Keratinocyte (primary cell): ENCODE measurements at regions not wholly inside any gene's neighbourhood (a gene's known extent, or its start where the extent isn't known, plus 50 kb on each side); places are given as distances from the start of the nearest gene placed in this dataset.

ENCODE experiments used
- DNase-seq: peaks from one replicate; pipeline ENCODE4 v3.0.0-alpha.2; 2011; ENCODE audit warnings: low read depth, missing footprints, low spot score
- FAIRE-seq: peaks from 2 replicates; lab custom pipeline; 2011; peaks lifted over from hg19 to GRCh38; lab: Jason Lieb, UNC
- H2AFZ ChIP-seq: 2 replicates; pipeline ENCODE4 v1.6.0; 2012; ENCODE audit warnings: low read length, control low read depth, inconsistent platforms; ENCODE audit not compliant: control insufficient read depth
- H3K27ac ChIP-seq: 2 replicates; pipeline ENCODE4 v1.5.1; 2011; ENCODE audit warnings: low read length; ENCODE audit not compliant: control insufficient read depth, insufficient read depth
- H3K27me3 ChIP-seq: 3 replicates; pipeline ENCODE4 v1.6.0; 2011; ENCODE audit warnings: low read length; ENCODE audit not compliant: control insufficient read depth, insufficient read depth; ENCODE audit errors: extremely low read depth
- H3K36me3 ChIP-seq, 2 experiments: 2 replicates in 1 of 2; 3 replicates in 1 of 2; pipeline ENCODE4 v1.5.1; 2011; ENCODE audit warnings: low read length in 2 of 2, mild to moderate bottlenecking in 1 of 2; ENCODE audit not compliant: control insufficient read depth in 2 of 2, insufficient read depth in 2 of 2; ENCODE audit errors: extremely low read depth in 1 of 2
- H3K4me1 ChIP-seq: 3 replicates; pipeline ENCODE4 v1.5.1; 2011; ENCODE audit warnings: low read length; ENCODE audit not compliant: control insufficient read depth, insufficient read depth; ENCODE audit errors: extremely low read depth
- H3K4me2 ChIP-seq: 3 replicates; pipeline ENCODE4 v1.6.0; 2011; ENCODE audit warnings: low read depth, low read length; ENCODE audit not compliant: control insufficient read depth, insufficient read depth; ENCODE audit errors: extremely low read depth
- H3K4me3 ChIP-seq, 3 experiments: fragments of 200-600 bp in 1 of 3; sonication (generic) in 1 of 3; 2 replicates in 2 of 3; 3 replicates in 1 of 3; pipeline ENCODE4 v1.5.1; 2011 to 2016; ENCODE audit warnings: low read length in 3 of 3, mild to moderate bottlenecking in 3 of 3, control low read depth in 2 of 3, inconsistent platforms in 1 of 3, low read depth in 1 of 3, mixed read lengths in 1 of 3, mixed run types in 1 of 3, moderate library complexity in 1 of 3; ENCODE audit not compliant: control insufficient read depth in 2 of 3, insufficient read depth in 2 of 3; ENCODE audit errors: extremely low read depth in 1 of 3
- H3K79me2 ChIP-seq: 2 replicates; pipeline ENCODE4 v1.6.0; 2012; ENCODE audit warnings: low read length; ENCODE audit not compliant: control insufficient read depth, insufficient read depth
- H3K9ac ChIP-seq: 3 replicates; pipeline ENCODE4 v1.6.0; 2011; ENCODE audit warnings: low read length; ENCODE audit not compliant: control insufficient read depth, insufficient read depth; ENCODE audit errors: extremely low read depth
- H3K9me1 ChIP-seq: 3 replicates; pipeline ENCODE4 v1.6.0; 2011; ENCODE audit warnings: low read length; ENCODE audit not compliant: control insufficient read depth, insufficient read depth; ENCODE audit errors: extremely low read depth
- H3K9me3 ChIP-seq: 2 replicates; pipeline ENCODE4 v1.5.1; 2012; ENCODE audit warnings: low read depth, low read length; ENCODE audit not compliant: control insufficient read depth
- H4K20me1 ChIP-seq: 3 replicates; pipeline ENCODE4 v1.6.0; 2011; ENCODE audit warnings: low read length; ENCODE audit not compliant: control insufficient read depth, insufficient read depth; ENCODE audit errors: extremely low read depth
- CTCF ChIP-seq, 3 experiments: IDR thresholded peaks in 1 of 3; conservative IDR thresholded peaks in 1 of 3; optimal IDR thresholded peaks in 1 of 3; 2 replicates in 2 of 3; 3 replicates in 1 of 3; pipeline versions ENCODE3 to v1.5.1; 2011; ENCODE audit warnings: low read length in 3 of 3, mild to moderate bottlenecking in 3 of 3, moderate library complexity in 2 of 3, control low read depth in 1 of 3, inconsistent platforms in 1 of 3; ENCODE audit not compliant: insufficient read depth in 2 of 3; ENCODE audit errors: extremely low read depth in 1 of 3
- EZH2 ChIP-seq: IDR thresholded peaks from one replicate; pipeline ENCODE4 v1.6.1; 2012; ENCODE audit warnings: inconsistent platforms, mild to moderate bottlenecking, low read length, moderate library complexity
- dilution Hi-C: fragments of 300-500 bp; cut with MboI; formaldehyde crosslinking; loops from one replicate; pipeline ENCODE4 v1.7.0; 2020; ENCODE audit warnings: low sequenced_read_pairs; ENCODE audit not compliant: extremely low pct_ligation_motif_present

- Histone ChIP-seq H3K79me2 (no peaks in the 10 kb centered on the region), H3K4me3 (no peak overlapping the region), H3K4me2 (no peak overlapping the region), H3K36me3 (no peaks in the 10 kb centered on the region), H3K9me3 (no peaks in the 10 kb centered on the region), H3K9me1 (no peaks in the 10 kb centered on the region), H4K20me1 (no peaks in the 10 kb centered on the region), H3K27me3 (no peaks in the 10 kb centered on the region), H3K4me1 (no peaks in the 10 kb centered on the region), H3K9ac (no peak overlapping the region), H3K27ac (no peak overlapping the region), H2AFZ (no peak overlapping the region)
- FAIRE-seq: no peak
- no peak for DNase-seq
- TF ChIP-seq EZH2: no peak
- TF ChIP-seq CTCF (optimal IDR thresholded peaks at IDR 0.05 in 1 of 3, IDR thresholded peaks at IDR 0.05 in 1 of 3, conservative IDR thresholded peaks at IDR 0.05 in 1 of 3; ENCODE audit: extremely low read depth in 1 of 3, insufficient read depth in 2 of 3, low read length in 3 of 3): no peak
- dilution Hi-C loops: no loop called here
Measured at GRCh38 chr2:226286916-226287315, 512.7 kb downstream of the IRS1 start.

- Histone ChIP-seq H3K27me3 (no peaks in the 10 kb centered on the region), H3K9me3 (no peaks in the 10 kb centered on the region)
- FAIRE-seq: no peak
Measured at GRCh38 chr2:226283796-226284195, 515.8 kb downstream of the IRS1 start.

More at GRCh38 chr2:226283796-226284195, 515.8 kb downstream of the IRS1 start:
- H3K9ac ChIP-seq: no peak overlapping the region
- no peaks in the 10 kb centered on the region for H3K9me1 ChIP-seq
- no peaks in the 10 kb centered on the region for H3K36me3 ChIP-seq
- H3K4me1 ChIP-seq: no peaks in the 10 kb centered on the region
- H3K4me3 ChIP-seq: no peak overlapping the region
- TF ChIP-seq EZH2 (no peak), CTCF (optimal IDR thresholded peaks at IDR 0.05 in 1 of 3, IDR thresholded peaks at IDR 0.05 in 1 of 3, conservative IDR thresholded peaks at IDR 0.05 in 1 of 3; ENCODE audit: extremely low read depth in 1 of 3, insufficient read depth in 2 of 3, low read length in 3 of 3) (no peak)
- dilution Hi-C loops: no loop called here
- no peaks in the 10 kb centered on the region for H3K79me2 ChIP-seq
- no peak overlapping the region for H3K4me2 ChIP-seq
- H4K20me1 ChIP-seq: no peaks in the 10 kb centered on the region
- no peak overlapping the region for H3K27ac ChIP-seq
- H2AFZ ChIP-seq: no peak overlapping the region
- no peak for DNase-seq
